Limb (tissue), 2 donors: ENCODE measurements at regions not wholly inside any gene's neighbourhood (a gene's known extent, or its start where the extent isn't known, plus 50 kb on each side); places are given as distances from the start of the nearest gene placed in this dataset.
"Not testable (repeated sequence)": the region's sequence is repeated elsewhere in the genome, so short reads cannot be mapped to it uniquely, and the experiment has no call there.

Source experiments
- DNase-seq, 2 donors: peaks; one replicate each; pipeline ENCODE4 v3.0.0-alpha.2; 2016; ENCODE audit errors: extremely low spot score in 2 of 2

DNA sequence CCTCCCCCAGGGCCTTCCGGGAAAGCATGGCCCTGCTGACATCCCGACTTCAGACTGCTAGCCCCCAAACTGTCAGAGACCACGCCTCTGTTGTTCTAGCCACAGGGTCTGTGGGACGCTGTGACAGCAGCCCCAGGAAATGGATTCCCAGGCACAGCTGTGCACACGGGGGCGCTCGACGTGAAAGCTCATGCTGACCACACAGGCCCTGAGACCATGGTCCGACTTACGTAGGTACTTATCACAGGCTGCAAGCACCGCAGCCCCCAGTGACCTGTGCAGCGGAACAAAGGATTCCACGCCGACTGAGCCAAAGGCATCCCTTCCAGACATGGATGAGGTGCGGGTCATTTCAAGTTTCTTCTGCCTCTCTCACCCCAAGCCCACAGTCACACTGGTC is 150.6 kb downstream of the CTTN start:
- DNase-seq: no peak

DNA sequence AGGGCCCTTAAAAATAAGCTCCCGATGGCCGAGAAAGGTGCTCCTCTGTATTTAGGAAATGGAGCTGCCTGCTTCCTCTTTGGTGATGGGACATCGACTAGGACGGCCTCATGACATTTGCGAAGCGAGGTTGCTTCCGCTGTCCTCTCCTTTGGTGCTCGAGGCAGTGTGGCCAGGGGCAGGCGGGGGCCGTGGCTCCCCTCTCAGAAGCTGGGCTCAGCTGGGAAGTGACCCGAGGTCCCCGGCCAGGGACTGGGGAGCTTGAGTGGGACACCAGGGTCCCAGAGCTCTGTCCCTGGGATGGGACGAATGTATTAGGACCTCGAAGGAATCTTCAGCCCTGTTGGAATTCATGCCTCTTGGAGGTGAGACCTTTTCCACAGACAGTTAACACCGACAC is 151.1 kb downstream of the CTTN start:
- DNase-seq: no peak

DNA sequence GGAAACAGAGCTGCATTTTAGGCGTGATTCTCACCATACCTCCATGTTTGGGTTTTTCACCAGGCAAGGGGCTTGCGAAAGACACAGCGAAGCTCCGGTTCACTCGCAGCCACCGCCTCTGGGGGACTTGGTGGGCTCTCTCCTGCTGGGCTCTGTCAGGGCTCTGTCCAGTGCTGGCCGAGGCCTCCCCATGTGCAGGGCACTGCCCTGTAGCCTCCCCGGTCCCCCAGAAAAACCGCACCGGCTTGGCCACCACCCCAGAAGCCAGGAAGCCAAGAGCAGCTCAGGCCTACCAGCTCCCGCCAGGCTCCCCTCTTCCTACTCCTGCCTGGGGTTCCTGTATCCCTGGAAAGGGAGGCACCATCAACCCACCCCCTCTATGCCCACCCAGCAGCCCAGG is 151.5 kb downstream of the CTTN start:
- no peak for DNase-seq

DNA sequence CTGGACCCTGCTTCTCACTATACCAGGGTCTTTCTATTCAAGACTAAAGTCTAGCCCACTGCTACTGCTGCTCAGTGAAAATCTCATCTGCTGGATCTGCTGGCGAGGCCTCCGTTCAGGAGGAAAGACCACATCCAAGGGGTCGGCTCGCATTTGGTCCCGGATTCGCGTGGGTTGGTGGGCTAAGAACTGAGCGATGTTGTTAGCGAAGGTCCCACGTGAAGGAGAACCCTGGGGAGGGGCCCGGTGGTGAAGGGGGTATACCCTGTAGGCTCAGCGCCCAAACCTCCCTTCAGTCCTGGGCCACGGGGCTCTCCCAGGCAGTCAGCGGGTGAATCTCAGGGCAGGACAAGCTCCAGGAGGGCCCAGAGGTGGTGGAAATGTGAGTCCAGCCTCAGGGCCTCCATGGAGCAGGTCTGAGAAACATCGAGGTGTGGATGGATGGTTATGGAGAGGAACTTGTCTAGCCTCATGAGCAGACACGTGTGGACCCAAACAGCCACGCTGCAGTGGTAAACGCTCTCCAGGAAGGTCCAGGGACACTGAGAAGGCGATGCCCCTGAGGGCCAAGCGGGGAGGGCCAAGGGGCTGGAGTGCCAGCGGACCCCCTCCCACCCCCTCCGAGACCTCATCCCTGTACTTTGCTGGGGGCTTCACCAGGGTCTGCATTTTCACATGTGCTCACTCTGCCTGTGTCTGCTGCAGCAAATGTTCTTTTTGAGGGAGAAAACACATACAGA is 152.3 kb downstream of the CTTN start:
- DNase-seq: no peak

DNA sequence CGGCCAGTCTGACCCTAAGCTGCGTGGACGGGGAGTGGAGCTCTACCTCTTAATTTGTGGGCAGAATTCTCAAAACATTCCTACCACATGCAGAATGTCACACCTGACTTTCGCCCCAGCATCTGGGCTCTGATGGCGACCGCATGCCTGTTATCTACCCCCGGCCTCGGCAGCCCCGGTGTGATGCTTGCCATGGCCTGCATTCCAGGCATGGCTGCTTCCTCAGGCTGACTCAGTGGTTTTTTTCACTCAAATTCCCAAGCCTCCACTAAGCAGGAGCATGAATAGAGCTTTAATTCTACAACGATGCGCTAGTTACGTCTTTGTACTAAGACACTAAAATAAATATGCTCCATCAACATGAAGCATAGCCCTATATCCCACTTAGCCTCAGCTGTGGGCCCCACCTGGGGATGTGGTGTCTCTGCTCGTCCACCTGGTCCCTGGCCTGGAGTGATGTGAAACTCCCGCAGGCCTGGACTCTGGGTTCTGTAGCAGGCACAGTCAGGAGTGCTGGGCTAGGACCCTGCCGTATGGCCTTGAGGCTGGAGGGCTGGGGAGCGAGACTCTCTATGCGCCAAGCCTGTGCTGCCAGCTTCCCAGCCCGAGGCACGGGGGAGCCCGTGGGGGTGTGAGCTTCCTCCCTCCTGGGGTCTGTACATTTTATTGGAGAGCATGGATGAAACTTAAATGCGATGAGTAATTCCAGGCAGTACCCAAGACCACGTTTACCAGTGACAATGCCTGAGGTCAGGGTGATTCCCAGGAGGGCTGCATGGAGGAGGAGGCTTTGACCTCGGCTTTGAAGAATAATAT is 153.2 kb downstream of the CTTN start:
- DNase-seq: peak in 1 of 2 donors; percentile 28

DNA sequence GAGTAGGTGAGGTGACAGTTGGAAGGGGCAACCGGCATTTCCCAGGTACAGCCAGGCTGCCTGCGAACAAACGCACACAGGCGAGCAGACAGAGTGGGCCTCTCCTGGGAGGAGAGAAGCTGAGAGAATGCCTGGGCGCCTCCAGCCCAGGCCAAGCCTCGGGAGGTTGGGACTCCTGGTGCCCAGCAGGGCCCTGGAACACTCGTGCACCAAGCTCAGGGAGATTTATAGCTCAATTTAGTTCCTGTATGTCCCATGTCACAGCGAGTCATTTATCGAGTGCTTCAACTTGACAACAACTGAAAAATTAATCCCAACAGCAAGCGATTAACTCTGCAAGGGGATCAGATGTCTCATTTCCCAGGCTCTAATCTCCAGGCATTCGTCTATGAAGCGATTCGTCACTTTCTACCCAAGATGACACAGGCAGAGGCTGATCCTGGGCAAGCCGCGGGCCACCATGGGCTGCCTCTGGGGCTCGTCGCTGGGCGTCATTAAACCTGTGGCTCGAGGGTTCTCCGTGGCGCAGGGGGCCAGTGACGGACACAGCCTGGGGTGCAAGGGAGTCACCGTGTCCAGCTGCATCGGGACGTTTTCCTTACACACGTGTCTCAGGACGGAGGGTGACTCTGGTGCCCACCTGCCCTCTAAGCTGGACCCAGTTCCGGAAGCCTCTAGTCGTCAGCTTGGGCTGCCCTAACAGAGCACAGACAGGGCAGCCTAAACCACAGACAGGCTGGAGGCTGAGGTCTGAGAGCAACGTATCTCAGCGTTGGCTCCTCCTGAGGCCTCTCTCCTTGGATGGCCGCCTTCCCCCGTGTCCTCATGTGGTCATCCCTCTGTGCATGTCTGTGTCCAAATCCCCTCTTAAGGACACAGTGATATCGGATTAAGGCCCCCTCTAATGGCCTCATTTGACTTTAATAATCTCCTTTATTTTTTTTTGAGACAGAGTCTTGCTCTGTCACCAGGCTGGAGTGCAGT is 154.1 kb downstream of the CTTN start:
- DNase-seq: peak in 1 of 2 donors; percentile 25

DNA sequence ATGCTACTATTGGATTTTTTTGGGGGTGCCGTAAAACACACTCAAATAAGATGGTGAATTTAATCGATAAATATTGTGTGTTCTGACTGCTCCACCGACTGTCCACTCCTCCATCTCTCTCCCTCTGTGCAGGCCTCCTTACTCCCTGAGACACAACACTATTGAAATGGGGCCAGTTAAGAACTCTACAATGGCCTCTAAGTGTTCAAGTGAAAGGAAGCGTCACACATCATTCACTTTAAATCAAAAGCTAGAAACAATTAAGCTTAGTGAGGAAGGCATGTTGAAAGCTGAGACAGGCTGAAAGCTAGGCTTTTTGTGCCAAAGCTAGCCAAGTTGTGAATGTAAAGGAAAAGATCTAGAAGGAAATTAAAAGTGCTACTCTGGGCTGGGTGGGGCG is 156.7 kb downstream of the CTTN start:
- no peak for DNase-seq

DNA sequence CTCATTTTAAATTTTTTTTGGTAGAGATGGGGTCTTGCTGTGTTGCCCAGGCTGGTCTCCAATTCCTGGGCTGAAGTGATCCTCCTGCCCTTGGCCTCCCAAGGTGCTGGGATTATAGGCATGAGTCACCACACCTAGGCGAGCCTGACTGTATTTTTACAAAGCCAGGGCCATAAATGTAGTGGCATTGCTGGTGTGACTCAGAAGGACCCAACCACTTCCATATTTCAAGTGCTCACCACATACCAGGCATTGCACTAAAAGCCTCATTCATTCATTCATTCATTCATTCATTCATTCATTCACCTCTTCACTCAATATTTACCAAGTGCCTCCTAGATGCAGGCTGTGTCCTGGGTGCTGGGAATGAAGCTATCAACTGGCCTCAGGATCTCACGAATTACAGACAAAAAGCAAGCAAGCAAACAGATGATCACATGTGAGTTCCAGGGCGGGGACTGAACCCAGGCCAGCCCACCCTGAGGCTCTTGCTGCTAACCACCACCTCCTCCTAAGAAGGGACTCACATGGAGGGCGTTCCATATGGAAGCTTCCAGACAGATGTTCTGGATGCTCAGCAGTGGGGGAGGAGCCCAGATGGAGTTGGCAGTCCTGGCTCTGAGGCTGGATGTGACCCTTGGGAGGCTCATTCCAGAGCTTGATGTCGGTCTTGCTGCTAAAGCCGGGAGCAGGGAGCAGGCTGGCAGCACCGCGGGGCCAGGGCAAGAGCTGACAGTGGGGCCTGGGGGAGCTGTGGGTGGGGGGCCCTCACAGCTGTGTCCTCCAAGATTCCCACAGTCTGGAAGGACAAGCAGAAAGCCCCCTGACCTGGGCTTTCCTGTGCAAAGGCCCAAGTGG is 158.8 kb downstream of the CTTN start:
- peak; percentile 31 to 60 for DNase-seq

DNA sequence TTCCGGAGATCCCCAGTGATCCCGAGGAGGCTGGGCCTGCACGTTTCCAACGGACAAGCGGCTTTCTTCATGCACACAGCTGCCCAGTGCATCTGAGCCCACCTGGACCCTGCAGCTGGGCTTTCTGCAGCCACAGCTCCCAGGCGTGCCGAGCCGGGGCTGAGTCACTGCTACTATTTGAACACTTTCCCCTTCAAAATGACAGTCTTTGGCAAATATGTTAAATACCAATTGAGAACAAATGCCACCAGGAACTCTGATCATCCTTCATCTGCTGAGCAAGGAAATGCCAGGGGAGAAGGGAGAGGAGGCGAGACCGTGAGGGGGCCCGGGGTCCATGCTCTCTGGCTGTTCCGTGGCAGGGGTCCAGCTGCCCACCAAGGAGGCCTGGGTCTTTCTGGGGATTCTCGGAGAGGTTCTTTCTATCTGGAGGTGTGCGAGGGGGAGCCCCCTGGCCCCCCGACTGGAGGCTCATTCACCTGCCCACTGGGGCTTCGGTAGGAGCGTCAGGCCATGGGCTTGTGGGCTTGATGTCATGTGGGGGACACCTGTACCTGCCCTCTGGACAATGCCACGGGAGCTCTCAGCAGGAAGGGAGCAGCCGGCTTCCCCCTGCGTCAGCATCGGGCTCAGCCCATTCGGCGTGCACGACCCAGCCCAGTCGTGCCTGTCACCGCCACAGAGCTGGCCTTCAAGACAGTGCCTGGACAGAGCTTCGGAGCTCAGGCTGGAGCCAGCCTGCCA is 159.6 kb downstream of the CTTN start:
- DNase-seq: no peak

DNA sequence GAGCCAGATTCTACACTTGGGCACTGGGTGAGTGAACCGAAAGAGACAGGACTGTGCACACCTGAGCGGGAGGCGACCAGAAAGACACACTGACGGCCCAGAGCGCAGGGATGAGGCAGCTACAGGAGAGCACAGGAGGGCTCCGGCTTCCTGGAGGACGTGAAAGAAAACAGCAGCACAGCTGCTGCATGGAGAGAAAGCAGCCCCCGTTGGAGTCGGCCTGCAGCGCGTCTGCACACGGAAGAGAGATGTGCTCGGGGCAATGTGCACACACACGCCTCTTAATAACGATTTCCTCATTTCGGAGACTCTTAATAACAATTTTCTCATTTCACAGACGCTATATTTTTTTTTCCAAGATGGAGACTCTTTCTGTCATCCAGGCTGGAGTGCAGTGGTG is 160.4 kb downstream of the CTTN start:
- DNase-seq: no peak

DNA sequence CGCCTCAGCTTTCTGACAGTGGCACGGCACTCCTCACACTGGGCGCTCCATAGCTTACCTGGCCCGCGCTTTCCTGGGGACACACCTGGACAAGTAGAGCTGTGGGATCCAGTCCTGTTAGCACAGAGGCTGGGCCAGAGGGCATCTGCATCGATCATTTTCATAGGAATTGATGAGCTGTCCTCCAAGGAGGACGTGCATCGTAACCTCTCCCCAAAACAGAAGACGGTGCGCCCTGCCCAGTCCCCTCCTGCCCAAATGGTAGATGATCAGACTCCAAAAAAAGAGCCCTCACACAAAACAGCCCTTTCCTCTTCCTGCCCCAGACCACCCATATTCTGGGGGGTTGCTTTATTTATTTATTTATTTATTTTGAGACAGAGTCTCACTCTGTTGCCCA is 161.2 kb downstream of the CTTN start:
- no peak for DNase-seq

DNA sequence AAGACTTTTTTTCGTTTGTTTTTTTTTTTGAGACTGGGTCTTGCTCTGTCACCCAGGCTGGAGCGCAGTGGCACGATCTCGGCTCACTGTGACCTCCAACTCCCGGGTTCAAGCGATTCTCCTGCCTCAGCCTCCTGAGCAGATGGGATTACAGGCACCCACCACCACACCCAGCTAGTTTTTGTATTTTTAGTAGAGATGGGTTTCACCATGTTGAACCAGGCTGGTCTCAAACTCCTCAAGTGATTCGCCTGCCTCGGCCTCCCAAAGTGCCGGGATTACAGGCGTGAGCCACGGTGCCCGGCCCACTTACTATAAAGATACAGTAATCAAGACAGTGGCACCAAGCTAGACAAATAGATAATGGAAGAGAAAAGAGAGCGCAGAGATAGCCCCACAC is 162.3 kb downstream of the CTTN start:
- not testable (repeated sequence) for DNase-seq

DNA sequence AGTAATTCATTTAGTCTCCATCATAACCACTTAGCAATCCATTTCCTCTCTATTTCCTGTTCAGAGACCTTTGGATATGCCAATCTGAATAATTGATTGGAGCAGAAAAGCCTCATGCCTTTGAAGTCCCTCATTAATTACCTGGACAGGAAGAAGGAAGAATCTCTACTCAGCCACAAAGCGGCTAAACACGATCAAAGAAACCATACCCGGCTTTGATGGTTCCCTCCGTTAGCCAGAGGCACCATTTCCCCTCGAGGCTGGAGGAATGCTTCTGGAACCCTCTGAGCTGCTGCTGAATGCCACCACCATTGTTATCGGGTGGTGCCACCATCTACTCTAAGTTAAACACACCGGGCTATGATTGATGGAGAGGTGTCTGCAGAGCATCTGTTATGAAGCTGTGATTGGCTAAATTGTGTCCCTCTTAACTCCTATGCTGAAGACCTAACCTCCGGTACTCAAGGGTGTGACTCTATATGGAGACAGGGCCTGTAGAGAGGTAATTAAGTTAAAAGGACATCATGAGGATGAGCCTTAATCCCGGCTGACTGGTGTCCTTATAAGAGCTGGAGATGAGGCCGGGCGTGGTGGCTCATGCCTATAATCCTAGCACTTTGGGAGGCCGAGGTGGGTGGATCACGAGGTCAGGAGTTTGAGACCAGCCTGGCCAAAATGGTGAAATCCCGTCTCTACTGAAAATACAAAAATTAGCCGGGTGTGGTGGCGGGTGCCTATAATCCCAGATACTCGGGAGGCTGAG is 168.6 kb downstream of the CTTN start:
- no peak for DNase-seq

DNA sequence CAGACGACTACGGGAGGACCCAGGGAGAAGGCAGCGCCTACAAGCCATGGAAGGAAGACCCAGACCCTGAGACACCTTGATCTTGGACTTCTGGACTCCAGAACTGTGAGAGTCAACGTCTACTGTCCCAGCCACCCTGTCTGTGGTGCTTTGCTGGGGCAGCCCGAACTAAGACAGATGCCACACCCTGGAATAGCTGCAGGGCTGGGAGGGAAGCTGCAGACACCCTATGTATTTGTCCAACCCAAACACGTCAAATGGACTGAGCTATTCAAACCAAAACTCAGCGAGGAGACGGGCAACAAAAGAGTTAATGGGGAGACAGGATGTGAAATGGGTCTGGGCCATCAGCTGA is 169.3 kb downstream of the CTTN start:
- peak in 1 of 2 donors; percentile 23 for DNase-seq

DNA sequence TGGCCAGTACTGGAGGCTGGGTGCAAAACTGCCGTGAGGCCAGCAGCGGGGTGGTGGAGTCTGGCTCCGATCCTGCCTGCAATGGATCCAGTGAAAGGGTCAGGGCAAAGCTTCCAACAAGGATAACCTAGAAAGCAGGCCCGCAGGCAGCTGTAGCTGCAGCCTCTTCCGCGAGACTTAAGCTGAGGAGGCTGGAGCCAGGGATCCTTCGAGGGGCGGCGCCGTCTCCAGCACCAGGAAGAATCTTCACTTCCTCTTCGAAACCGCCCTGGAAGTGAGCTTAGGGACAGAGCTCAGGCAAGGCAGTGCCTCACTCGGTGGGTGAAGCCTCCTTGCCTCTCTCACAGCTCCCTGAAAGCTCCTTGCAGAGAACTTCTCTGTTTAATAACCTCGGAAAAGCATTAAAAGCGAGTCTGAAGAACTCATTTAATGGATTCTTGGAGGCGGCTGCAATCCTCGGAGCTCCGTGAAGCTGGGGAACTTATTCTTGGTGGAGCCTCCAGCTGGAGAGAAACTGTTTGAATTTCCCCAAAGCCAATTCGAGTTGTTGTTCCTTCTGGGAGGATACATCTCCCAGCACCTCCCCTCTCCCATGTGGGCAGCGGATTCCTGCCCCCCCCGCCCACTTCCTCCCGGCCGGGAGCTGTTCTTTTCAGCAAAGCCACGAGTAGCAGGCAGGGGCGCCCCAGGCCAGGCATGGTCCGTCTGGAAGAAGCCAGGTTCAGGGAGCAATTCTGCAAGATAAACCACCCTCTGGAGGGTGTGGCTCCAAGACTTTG is 169.9 kb downstream of the CTTN start:
- peak; percentile 52 to 74 for DNase-seq

DNA sequence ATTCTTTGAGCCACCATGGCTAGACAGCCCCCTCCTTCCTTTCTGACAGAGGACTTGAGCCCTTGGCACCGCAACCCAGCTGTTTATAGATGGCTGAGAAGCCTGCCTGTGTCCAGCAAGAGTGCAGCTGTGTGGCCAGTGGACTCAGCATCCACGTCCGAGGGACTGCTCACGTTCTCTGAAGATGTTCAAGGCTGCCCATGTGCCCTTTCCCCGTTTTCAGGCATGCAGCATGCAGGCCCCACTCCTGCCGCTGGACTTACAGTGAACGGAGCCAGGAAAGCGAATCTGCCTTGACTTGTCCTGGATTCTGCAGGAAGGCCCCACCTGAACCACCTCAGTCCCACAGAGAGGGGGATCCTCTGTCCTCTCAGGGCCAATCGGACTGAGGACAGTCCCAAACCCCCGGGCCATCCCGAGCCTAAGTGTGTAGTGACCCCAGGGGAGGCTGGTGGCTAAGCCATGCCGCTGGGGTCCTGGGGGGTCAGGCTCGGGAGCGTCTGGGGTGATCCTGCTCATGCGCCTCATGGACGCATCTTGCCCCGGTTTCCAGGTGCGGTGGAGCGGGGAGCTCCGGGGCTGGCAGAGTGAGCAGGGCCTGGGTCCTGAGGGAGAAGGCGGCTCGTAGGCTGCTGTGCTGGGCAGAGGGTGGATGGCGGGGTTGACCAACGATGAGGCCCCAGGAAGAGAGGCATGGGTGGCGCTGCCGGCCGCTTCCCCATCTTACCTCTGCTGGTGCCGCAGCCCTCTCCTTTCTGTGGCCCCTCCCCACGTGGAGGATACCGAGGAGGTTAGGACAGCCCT is 170.7 kb downstream of the CTTN start:
- no peak for DNase-seq

DNA sequence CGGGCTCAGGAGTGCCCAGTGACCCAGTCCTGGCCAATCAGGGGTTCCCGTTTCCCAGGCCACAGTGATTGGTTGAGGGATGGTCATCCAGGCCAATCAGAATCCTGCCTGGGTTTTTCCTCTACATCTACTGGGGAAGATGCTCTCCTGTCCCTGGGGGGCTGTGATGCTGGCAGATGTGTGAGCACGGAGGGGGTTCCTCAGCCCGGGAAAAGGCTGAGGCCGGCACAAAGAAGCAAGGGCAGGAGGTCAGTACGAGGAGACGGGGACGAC is 171.2 kb downstream of the CTTN start:
- DNase-seq: no peak
